ENCODE measurements at regions not wholly inside any gene's neighbourhood (a gene's known extent, or its start where the extent isn't known, plus 50 kb on each side); places are given as distances from the start of the nearest gene placed in this dataset.

- TF ChIP-seq EZH2phosphoT487 (IDR thresholded peaks at IDR 0.05; ENCODE audit: borderline replicate concordance, low read depth) = no peak
Observed at GRCh38 chr12:132438726-132439125, 51.2 kb upstream of the FBRSL1 start (continued).

GRCh38 chr12:132437943-132438700 lies 51.8 kb upstream of the FBRSL1 start:
- Histone ChIP-seq H4K20me1 (ENCODE audit: insufficient read depth) (no peaks in the 10 kb centered on the region), H3K27me3 (ENCODE audit: insufficient read depth) (peaks cover 27% of the 10 kb centered on the region), H3K9ac (no peak overlapping the region), H3K36me3 (replicated peaks in 1 of 2; ENCODE audit: control insufficient read depth in 1 of 2, insufficient read depth in 2 of 2, low read length in 1 of 2) (no peaks in the 10 kb centered on the region), H3K4me3 (ENCODE audit: low read depth in 2 of 2, low read length in 1 of 2) (no peak overlapping the region), H3K27ac (ENCODE audit: low read depth in 2 of 2, low read length in 1 of 2) (no peak overlapping the region), H3K79me2 (ENCODE audit: insufficient read depth) (no peaks in the 10 kb centered on the region), H3K4me1 (ENCODE audit: control insufficient read depth in 1 of 2, insufficient read depth in 2 of 2, low read depth in 1 of 2, low read length in 1 of 2) (no peaks in the 10 kb centered on the region; a peak in 1 of 4 replicates), H3K4me2 (no peak overlapping the region), H3K9me3 (no peaks in the 10 kb centered on the region), H3F3A (replicated peaks; ENCODE audit: insufficient read depth) (no peaks in the 10 kb centered on the region), H3K9me2 (no peaks in the 10 kb centered on the region), H2AFZ (ENCODE audit: low read depth) (no peak overlapping the region)
- DNase-seq = no peak
- ChIA-PET POLR2A (no interaction called here), CTCF (no interaction called here)
- WGBS (ENCODE audit: low lambda C conversion rate) = 74% methylated on average over 22 of the region's 30 CpGs
- TF ChIP-seq ELF1 (IDR thresholded peaks at IDR 0.05) = no peak
- TF ChIP-seq NFIC (IDR thresholded peaks at IDR 0.05; ENCODE audit: borderline replicate concordance) = no peak
- no peak for TF ChIP-seq USF2 (IDR thresholded peaks at IDR 0.05; ENCODE audit: borderline replicate concordance, low read depth, low read length)
- TF ChIP-seq RAD21 (IDR thresholded peaks at IDR 0.05; ENCODE audit: low read length) = no peak
- no peak for TF ChIP-seq RXRA (IDR thresholded peaks at IDR 0.05; ENCODE audit: borderline replicate concordance, low read depth)
- no peak for TF ChIP-seq ZBTB33 (IDR thresholded peaks at IDR 0.05; ENCODE audit: borderline replicate concordance, low read depth)

- no peak for TF ChIP-seq TAF1 (IDR thresholded peaks at IDR 0.05; ENCODE audit: borderline replicate concordance, low read depth, low read length)
- Histone ChIP-seq H3K27me3 (ENCODE audit: insufficient read depth) (peaks cover 27% of the 10 kb centered on the region), H3K9me2 (no peaks in the 10 kb centered on the region), H3K4me3 (ENCODE audit: low read depth in 2 of 2, low read length in 1 of 2) (no peak overlapping the region), H3K36me3 (replicated peaks in 1 of 2; ENCODE audit: control insufficient read depth in 1 of 2, insufficient read depth in 2 of 2, low read length in 1 of 2) (no peaks in the 10 kb centered on the region), H3K4me1 (ENCODE audit: control insufficient read depth in 1 of 2, insufficient read depth in 2 of 2, low read depth in 1 of 2, low read length in 1 of 2) (no peaks in the 10 kb centered on the region; a peak in 1 of 4 replicates), H3K9me3 (no peaks in the 10 kb centered on the region), H3K9ac (no peak overlapping the region), H3K27ac (ENCODE audit: low read depth in 2 of 2, low read length in 1 of 2) (no peak overlapping the region), H3K4me2 (no peak overlapping the region), H3F3A (replicated peaks; ENCODE audit: insufficient read depth) (no peaks in the 10 kb centered on the region), H2AFZ (ENCODE audit: low read depth) (no peak overlapping the region), H3K79me2 (ENCODE audit: insufficient read depth) (no peaks in the 10 kb centered on the region), H4K20me1 (ENCODE audit: insufficient read depth) (no peaks in the 10 kb centered on the region)
- DNase-seq = no peak
- POLR2A ChIA-PET = no interaction called here
- CTCF ChIA-PET = no interaction called here
- 34% methylated on average over 14 of the region's 15 CpGs for WGBS (ENCODE audit: low lambda C conversion rate)
Observed at GRCh38 chr12:132437252-132437932, 52.6 kb upstream of the FBRSL1 start.
